ENCODE measurements at regions not wholly inside any gene's neighbourhood (a gene's known extent, or its start where the extent isn't known, plus 50 kb on each side); places are given as distances from the start of the nearest gene placed in this dataset.

GRCh38 chr10:10667466-10667865 lies 350.2 kb upstream of the CELF2 start:
- TF ChIP-seq CTCF (IDR thresholded peaks at IDR 0.05; ENCODE audit: insufficient read depth, low read depth, low read length) = no peak
- no peak for TF ChIP-seq EZH2 (IDR thresholded peaks at IDR 0.05; ENCODE audit: insufficient read depth, low read length)
